IPS-18c (cell line): ENCODE measurements at regions not wholly inside any gene's neighbourhood (a gene's known extent, or its start where the extent isn't known, plus 50 kb on each side); places are given as distances from the start of the nearest gene placed in this dataset.
"Not testable (repeated sequence)": the region's sequence is repeated elsewhere in the genome, so short reads cannot be mapped to it uniquely, and the experiment has no call there.

Experiments used
- H3K4me3 ChIP-seq: 2 replicates; pipeline ENCODE4 v1.7.0; 2013; ENCODE audit warnings: low read depth, mild to moderate bottlenecking, low read length, moderate library complexity; ENCODE audit not compliant: insufficient read depth
- H3K9me3 ChIP-seq: one replicate; pipeline ENCODE4 v1.6.1; 2013; ENCODE audit warnings: mild to moderate bottlenecking, low read length, moderate library complexity; ENCODE audit not compliant: control insufficient read depth, insufficient read depth

DNA sequence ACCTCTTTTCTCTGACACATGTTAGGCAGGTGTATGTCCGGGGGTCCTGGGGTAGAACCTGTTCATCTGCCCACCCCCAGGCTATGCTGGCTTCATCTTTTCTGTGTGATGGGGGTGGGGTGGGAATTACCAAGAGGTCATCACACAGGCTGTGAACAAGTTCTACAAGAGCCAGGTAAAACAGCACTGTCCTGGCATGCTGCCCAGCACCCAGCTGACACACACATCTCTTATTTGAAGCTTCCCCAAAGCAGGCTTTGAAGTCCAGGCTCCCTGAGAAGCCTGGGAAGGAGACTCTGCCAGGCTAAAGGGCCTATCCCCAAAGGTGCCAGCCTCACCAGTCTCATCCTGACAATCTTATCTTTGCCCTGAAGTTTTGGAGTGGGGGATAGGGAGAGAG is 141.1 kb downstream of the ALG10 start:
- H3K4me3 ChIP-seq, result no peak overlapping the region
- H3K9me3 ChIP-seq, result peaks cover 4% of the 10 kb centered on the region

DNA sequence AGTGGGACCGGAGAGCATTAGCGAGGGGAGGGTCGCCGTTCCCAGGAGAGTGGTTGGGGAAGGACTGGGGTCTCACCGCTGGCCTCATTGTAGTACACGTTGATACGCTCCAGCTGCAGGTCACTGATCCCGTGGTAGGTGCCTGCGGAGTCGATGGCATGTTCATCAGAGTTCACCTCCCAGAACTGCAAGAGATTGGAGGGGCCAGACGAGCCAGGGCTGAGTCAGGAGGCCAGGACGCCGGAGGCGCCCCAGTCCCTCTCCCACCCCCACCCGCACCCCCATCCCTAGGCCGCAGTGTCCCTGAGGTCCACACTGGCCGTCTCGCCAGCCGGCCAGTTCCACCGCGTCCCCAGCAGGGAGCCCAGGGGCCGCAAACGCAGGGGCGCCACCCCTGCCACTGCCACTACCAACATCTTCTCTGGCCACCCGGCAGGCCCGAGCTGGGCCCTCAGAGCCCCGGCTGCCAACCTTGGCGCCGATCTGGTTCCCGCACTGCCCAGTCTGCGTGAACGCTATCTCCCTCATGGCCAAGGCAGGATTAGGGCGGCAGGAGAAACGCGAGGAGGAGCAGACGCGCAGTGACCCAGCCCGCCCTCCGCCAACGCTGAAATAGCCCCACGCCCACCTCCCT is 144.2 kb downstream of the ALG10 start:
- peaks cover 4% of the 10 kb centered on the region for H3K9me3 ChIP-seq
- H3K4me3 ChIP-seq, result no peak overlapping the region

DNA sequence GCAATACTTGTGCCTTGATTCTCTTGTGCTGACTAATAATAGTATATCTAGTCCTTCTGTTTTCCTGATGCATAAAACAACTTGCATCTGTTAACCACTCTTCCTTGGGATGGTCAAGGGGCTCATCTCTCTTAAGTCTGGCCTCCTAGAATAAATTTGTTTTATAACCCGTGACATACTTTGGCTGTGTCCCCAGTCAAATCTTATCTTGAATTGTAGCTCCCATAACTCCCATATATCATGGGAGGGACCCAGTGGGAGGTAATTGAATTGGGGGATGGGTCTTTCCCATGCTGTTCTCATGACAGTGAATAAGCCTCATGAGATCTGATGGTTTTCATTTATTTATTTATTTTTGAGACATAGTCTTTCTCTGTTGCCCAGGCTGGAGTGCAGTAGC is 146.2 kb downstream of the ALG10 start:
- H3K9me3 ChIP-seq, H3K4me3 ChIP-seq: not testable (repeated sequence)

DNA sequence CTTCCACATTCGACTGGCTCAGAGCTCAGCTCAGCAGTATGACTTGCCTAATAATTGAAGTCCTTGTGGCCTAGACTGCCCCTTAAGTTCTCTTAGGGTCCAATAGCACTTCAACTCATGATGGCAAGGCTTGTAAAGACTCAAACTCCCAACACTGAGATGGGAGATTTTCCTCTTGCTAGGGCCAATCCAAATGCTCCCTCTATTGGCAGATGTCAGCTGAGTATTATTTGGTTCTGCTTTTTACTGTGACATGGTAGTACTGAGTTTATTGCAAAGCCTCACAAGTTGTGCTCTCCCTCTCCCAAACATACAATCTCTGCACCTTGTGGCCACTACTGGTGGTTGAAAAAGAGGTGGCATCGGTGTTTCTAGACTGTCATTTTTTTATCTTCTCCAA is 164.2 kb downstream of the ALG10 start:
- H3K4me3 ChIP-seq, result no peak overlapping the region
- no peaks in the 10 kb centered on the region for H3K9me3 ChIP-seq

DNA sequence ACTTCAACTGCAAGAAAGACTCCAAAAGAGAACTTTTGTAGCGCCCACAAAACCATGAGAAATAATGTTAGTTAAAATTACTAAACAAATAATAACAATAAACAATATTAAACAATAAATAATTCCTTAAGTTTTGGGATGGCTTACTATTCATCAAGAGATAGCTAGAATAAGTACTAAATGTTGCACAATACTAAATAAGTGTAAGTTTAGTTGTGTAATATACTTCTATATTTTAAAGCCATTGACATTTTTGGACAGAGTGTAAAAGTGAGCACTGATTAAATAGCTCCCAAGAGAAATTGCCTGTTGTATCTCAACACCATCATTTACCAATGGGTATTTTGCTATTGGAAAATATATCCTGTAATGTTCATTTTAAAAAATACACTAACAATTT is 166.7 kb downstream of the ALG10 start:
- Histone ChIP-seq H3K4me3 (no peak overlapping the region), H3K9me3 (no peaks in the 10 kb centered on the region)

DNA sequence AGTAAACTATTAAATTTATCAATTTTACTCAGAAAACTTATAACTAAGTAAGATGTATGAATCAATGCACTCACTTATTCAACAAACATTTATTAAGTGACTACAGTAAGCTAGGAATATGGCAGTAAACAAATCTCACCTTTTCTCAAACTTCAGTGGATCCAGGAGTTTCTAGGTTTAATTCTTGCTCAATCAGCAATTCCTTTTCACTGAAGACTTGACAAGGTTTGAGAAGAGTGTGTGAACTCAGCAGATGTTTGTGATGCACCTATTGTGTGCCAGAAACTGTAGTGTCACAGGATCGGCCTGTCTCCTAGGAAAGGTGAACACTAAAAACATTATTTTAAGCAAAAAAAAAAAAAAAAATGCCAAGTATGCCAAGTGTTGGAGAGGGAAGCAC is 167.8 kb downstream of the ALG10 start:
- Histone ChIP-seq H3K9me3 (no peaks in the 10 kb centered on the region), H3K4me3 (no peak overlapping the region)

DNA sequence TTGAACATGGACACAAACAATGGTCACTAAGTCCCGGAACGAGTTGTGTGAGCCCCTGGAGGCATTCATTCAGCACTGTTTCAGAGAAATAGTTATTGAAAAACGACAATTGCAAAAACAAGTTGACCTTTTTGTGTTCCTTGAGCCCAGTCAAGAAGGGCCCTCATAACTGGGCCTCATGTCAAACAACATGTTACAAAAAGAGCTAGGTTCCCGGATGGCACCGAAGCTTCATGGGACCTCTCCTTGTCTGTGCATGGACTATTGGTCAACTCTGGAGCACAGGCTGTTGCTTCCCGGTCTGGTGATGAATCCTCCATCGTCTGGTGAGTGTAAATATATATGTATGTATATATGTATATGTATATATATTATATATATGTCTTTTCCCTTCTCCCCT is 176.6 kb downstream of the ALG10 start:
- no peak overlapping the region for H3K4me3 ChIP-seq
- H3K9me3 ChIP-seq, result no peaks in the 10 kb centered on the region

DNA sequence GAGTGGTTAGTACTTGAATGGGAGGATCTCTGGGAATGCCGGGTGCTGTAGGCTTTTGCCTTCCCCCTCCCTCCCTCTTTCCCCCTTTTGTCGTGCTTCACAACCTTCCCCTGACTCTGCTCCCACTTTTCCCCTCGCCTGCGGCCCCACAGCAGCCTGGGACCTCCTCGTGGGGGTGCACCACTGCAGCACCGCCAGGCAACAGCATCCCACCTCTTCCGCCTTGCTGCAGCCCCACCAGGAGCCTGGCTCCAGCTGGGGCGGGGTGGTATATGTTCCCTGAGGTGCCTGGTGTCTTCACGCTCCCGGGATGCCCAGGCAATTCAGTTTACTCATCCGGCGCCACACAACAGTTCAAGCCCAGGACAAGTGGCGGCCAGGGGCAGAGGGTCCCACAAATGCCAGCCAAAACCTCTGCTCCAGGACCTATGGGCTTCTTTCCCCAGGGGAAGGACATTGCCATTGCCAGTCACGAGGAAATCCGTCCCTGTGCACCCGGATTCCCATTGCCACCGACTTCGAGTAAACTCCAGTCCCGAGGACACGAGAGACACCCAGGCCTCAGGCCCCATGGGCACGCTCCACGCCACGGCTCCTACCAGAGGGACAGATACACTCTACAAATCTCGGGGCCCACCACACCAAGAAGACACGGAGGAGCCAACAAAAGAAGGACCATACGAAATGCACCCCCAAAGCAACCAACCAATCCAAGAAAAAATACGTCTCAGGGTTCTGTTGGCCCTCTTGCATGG is 181.7 kb downstream of the ALG10 start:
- Histone ChIP-seq H3K9me3 (peaks cover 5% of the 10 kb centered on the region), H3K4me3 (no peak overlapping the region)

DNA sequence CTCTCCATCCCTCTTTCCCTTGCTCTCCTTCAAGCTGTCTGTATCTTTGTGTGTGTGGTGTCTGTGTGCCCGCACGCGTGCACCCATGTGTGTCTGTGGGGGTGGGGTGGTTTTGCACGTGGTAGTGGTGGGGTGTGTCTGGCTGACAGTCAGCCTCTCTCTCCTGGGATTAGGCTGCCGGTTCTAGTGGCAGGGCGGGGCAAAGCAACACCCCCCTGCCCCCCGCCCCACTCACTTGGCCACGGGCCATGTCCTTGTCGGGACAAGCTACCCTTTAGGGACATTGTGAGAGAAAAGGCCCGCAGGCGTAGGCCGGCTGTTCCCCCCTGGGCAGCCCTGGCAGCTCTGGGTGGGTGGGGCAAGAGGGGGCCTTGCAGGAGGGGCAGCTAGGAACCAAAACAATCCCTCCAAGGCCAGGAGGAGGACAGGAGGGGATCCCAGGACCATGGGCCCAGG is 182.6 kb downstream of the ALG10 start:
- H3K9me3 ChIP-seq, result peaks cover 7% of the 10 kb centered on the region
- H3K4me3 ChIP-seq, result no peak overlapping the region

DNA sequence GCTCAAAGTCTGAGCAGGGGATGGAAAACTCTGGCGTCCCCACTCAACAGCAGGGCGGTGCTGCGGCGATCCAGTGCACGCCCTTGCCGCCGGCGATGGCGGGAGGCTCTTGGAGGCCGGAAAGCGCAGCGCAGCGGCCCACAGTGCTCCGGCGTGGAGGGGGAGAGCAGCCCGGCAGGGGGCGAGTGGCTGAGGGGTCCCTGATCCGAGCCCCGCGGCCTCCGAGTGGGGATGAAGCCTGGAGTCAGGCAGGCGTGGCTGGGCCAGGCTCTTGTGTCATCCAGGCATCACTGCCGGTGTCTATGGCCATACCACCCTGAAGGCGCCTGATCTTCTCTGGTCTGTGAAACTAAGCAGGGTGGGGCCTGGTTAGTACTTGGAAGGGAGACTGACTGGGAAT is 183.1 kb downstream of the ALG10 start:
- H3K4me3 ChIP-seq, result no peak overlapping the region
- H3K9me3 ChIP-seq, result peaks cover 9% of the 10 kb centered on the region

DNA sequence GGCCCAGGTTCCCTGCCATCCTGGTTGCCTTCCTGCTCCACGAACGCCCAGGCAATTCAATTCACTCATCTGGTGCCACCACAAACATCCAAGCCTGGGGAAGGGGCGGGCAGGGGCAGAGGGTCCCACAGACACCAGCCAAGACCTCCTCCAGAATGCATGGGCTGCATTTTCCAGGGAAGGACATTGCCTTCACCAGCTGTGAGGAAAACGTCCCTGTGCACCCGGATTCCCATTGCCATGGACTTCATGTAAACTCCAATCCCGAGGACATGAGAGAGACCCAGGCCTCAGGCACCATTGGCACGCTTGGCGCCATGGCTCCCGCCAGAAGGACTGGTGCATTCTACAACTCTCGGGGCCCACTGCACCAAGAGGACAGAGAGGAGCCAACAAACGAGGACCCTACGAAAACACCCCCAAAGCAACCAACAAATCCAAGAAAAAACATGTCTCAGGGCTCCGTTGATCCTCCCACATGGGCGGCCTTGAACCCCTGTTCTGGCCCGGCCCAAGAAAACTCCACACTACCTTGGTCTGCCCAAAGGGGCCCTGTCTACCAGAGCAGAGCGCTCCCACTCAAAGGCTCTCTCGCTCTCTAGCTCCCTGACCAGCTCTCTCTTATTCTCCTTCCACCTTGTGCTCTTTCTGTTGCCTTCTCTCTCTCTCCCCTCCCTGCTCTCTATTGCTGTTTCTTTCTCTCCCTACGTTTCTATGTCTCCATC is 183.9 kb downstream of the ALG10 start:
- H3K9me3 ChIP-seq, result peaks cover 12% of the 10 kb centered on the region
- no peak overlapping the region for H3K4me3 ChIP-seq

DNA sequence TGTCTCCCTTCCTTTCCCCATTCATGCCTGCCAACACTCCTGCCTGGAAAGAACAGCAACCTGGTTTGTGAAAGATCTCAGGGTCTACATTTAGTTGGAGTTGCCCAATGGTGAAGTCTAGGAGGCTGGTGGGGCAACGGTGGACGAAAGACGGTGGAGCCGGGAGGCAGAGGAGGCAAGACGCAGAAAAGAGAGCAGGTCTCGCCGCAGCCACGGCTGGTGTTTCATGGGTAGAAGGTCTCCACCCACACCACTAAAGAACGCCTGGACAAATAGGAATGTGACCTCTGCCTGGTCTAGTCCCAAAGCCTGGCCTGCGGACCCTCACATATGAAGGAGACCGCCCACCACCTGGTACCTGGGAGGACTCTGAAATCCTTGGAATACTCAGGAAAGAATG is 185.6 kb downstream of the ALG10 start:
- H3K9me3 ChIP-seq, result peaks cover 14% of the 10 kb centered on the region
- no peak overlapping the region for H3K4me3 ChIP-seq

DNA sequence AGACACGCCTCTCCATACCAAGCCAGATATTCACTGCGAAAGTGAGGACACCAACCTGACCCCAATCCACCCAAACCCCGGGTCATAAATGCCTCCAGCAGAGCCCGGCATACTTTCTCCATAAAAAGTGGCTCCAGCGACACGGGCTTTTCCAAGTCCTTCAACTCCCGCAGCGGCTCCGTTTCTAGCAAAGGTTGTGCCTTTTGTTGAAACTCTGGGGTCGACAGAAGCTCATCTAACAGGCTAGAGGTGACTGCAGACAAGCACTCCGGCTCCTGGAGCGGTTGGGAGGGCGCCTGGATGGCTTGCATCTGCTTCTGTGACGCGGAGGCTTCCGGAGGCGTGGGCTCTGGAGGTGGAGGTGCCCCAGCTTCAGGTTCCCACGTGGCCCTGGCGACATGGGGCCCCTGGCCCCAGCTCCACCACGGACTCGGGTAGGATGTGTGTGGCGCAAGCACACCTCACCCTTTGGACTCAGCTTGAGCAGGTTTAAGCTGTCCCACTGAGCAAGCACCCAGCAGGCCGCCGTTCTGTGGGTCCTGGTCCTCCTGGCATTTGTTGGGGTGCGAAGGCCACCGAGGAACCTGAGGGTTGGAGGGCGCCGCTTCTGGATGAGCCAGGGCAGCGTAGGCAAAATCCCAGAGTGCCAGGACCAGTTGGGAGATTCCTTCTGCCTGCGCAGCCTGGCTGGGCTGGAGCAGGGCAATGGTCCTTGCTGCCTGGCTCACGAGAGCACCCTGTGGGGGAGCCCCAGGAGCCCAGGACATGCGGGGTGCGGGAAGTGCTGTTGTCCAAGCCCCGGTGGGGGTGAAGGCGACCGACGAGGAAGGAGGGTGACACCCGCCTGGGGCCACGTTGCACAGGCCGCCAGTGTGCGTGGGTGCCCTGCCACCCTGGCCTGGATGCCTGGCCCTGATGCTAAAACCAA is 186.3 kb downstream of the ALG10 start:
- no peak overlapping the region; the same call in 1 of the 2 replicates for H3K4me3 ChIP-seq
- peaks cover 14% of the 10 kb centered on the region for H3K9me3 ChIP-seq

DNA sequence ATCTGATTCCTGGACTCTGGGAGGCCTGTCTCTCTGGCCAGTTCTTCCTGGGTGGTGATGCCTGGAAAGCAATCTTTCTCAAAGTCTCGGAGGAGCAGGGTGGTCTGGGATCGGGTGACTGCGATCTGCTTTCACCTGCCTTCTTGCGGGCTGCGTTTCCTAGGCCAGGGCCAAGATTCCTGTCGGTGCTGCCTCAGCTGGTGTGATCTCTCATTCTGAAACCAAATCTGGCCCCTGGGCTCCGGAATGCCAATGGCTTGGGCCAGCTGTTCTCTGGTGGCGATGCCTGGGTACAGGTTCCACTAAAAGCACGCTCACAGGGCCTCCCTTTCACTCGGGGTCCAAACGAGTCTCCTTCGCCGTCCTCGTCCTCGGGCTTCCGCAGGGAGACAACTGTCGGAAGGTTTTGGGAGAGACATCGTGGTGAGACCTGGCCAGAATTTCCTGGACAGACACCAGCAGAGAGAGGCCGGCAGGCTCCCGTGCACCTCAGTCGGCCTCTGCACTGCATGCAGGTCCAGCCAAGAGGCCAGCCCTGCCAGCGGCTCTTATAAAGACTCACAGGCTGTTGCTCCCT is 187.1 kb downstream of the ALG10 start:
- no peak overlapping the region; the same call in 1 of the 2 replicates for H3K4me3 ChIP-seq
- peaks cover 14% of the 10 kb centered on the region for H3K9me3 ChIP-seq

DNA sequence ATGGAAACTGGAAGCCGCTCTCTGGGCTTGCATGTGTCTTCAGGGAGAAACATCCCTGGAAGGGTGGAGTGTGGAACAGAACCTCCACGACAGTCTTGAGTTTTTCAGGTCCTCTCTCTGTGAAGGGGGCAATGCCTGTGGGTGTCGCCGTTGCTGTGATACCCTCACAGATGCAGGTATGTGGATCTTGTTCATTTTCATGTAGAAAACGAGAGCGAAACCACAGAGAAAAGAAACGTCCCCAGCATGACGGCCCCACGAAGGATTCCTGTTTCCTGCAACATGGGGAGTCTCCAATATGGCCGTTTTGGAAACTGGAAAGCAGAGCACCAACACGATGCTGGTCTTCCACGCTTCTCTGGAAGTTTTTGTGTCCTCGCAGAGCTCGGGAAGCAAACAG is 187.9 kb downstream of the ALG10 start:
- Histone ChIP-seq H3K4me3 (no peak overlapping the region), H3K9me3 (peaks cover 17% of the 10 kb centered on the region)

DNA sequence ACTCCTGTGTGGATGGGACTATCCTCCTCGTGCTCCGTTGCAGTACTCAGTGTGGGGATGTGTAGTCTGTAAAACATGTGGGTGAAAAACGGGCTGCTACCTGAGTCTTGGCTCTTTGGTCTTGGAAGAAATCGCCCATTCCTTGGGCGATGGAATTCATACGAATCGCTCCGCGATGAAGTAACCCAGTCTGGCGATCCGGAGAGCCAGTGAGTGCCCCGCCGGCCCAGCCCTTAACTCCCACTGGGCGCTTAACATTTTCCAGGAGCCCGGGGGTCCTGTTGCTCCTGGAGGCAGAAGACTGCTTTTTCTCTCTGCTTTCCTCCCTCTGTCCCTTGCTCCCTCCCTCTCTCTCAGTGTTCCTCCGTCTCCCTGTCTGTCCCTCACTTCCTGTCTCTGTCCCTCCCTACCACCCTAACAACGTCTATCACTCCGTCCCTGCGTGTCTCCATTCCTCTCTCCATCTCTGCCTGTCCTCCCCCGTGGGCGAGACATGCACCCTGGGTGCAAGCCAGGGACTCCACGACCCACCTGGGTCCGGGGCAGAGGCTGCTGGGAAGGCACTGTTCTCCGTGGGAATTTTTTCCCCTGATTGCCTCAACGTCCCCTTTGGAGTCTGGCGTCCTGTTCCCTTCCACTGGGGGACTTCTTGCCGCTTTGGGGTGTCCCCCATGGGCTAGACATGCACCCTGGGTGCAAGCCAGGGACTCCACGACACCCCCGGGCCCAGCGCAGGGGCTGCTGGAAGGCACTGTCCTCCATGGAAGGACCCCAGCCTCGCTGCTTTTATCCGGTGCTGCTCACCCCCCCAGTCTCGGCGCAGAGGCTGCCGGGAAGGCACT is 188.6 kb downstream of the ALG10 start:
- H3K4me3 ChIP-seq, result no peak overlapping the region
- peaks cover 17% of the 10 kb centered on the region for H3K9me3 ChIP-seq
